ENCODE measurements at regions not wholly inside any gene's neighbourhood (a gene's known extent, or its start where the extent isn't known, plus 50 kb on each side); places are given as distances from the start of the nearest gene placed in this dataset.
A peak's percentile ranks its signal among the peaks of the same experiment; 100 is the strongest.

DNA sequence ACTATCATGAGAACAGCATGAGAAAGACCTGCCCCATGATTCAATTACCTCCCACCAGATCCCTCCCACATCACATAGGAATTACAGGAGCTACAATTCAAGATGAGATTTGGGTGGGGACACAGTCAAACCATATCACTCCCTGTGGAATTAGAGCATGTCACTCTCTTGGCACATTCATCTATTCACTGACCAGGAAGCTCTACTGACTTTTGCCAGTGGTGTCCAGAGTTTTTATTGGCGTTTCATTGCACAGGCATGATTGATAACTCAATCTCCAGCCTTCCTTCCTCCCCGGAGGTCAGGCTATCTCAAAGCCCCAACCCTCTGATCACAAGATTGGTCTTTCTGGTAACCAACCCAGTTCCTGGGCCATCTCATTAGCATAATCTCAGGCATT lies 478.9 kb upstream of the NRP1 start:
- Histone ChIP-seq H3K27me3 (ENCODE audit: insufficient read depth, low read length) (no peaks in the 10 kb centered on the region), H3K9me3 (ENCODE audit: insufficient read depth, low read depth, low read length) (no peaks in the 10 kb centered on the region), H4K8ac (ENCODE audit: low read depth, low read length) (no peak overlapping the region), H4K12ac (ENCODE audit: low read depth, low read length) (no peak overlapping the region), H3K27ac (ENCODE audit: low read depth, low read length) (no peak overlapping the region), H3K36me3 (ENCODE audit: control insufficient read depth in 1 of 2, insufficient read depth in 2 of 2, low read length in 2 of 2) (no peaks in the 10 kb centered on the region), H2BK12ac (ENCODE audit: low read length) (no peak overlapping the region), H3K23ac (ENCODE audit: low read length) (no peak overlapping the region), H2BK5ac (ENCODE audit: low read depth, low read length, poor library complexity) (no peak overlapping the region), H4K91ac (ENCODE audit: low read depth, low read length) (no peak overlapping the region), H3K4me3 (ENCODE audit: low read depth, low read length) (no peak overlapping the region), H3K14ac (ENCODE audit: low read length) (no peak overlapping the region), H2BK120ac (ENCODE audit: insufficient read depth, low read length, poor library complexity) (no peak overlapping the region), H3K4me1 (ENCODE audit: control insufficient read depth in 1 of 2, insufficient read depth in 2 of 2, low read length in 2 of 2) (no peaks in the 10 kb centered on the region), H3K79me2 (ENCODE audit: control insufficient read depth, insufficient read depth, low read length, poor library complexity) (no peaks in the 10 kb centered on the region), H3K9ac (ENCODE audit: low read length) (no peak overlapping the region), H3K18ac (ENCODE audit: low read length) (no peak overlapping the region), H3K79me1 (ENCODE audit: low read length) (no peaks in the 10 kb centered on the region), H3K4ac (ENCODE audit: low read depth, low read length) (no peak overlapping the region), H2AFZ (ENCODE audit: insufficient read depth, low read length, poor library complexity) (no peak overlapping the region), H2AK5ac (ENCODE audit: low read length) (no peak overlapping the region), H3K4me2 (ENCODE audit: low read length) (no peak overlapping the region)
- no peak for DNase-seq
- no CpG with 5 or more reads among the region's 2 CpGs for WGBS (ENCODE audit: extremely low coverage, insufficient coverage, insufficient read length)

DNA sequence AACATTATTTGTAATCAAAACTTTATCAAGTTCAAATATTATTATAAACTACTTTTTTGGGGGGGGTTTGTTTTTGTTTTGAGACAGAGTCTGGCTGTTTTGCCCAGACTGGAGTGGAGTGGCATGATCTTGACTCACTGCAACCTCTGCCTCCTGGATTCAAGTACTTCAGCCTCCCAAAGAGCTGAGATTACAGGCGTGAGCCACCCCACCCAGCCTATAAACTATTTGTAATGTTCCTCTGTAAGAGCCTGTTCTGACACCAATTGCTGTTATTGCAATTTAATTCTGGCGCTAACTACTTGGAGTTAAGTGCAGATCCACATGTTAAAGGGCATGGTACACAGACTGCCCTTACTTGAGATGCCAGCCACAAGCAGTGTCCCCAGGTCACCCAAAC lies 478.1 kb upstream of the NRP1 start:
- Histone ChIP-seq H2AK5ac (ENCODE audit: low read length) (no peak overlapping the region), H3K9ac (ENCODE audit: low read length) (no peak overlapping the region), H3K27me3 (ENCODE audit: insufficient read depth, low read length) (no peaks in the 10 kb centered on the region), H4K91ac (ENCODE audit: low read depth, low read length) (no peak overlapping the region), H3K4me3 (ENCODE audit: low read depth, low read length) (no peak overlapping the region), H3K4me2 (ENCODE audit: low read length) (no peak overlapping the region), H4K8ac (ENCODE audit: low read depth, low read length) (no peak overlapping the region), H3K14ac (ENCODE audit: low read length) (no peak overlapping the region), H4K12ac (ENCODE audit: low read depth, low read length) (no peak overlapping the region), H3K4me1 (ENCODE audit: control insufficient read depth in 1 of 2, insufficient read depth in 2 of 2, low read length in 2 of 2) (no peaks in the 10 kb centered on the region), H3K9me3 (ENCODE audit: insufficient read depth, low read depth, low read length) (no peaks in the 10 kb centered on the region), H3K79me1 (ENCODE audit: low read length) (no peaks in the 10 kb centered on the region), H2BK120ac (ENCODE audit: insufficient read depth, low read length, poor library complexity) (no peak overlapping the region), H3K18ac (ENCODE audit: low read length) (no peak overlapping the region), H3K36me3 (ENCODE audit: control insufficient read depth in 1 of 2, insufficient read depth in 2 of 2, low read length in 2 of 2) (no peaks in the 10 kb centered on the region), H3K79me2 (ENCODE audit: control insufficient read depth, insufficient read depth, low read length, poor library complexity) (no peaks in the 10 kb centered on the region), H2AFZ (ENCODE audit: insufficient read depth, low read length, poor library complexity) (no peak overlapping the region), H2BK12ac (ENCODE audit: low read length) (no peak overlapping the region), H3K27ac (ENCODE audit: low read depth, low read length) (no peak overlapping the region), H3K4ac (ENCODE audit: low read depth, low read length) (no peak overlapping the region), H2BK5ac (ENCODE audit: low read depth, low read length, poor library complexity) (no peak overlapping the region), H3K23ac (ENCODE audit: low read length) (no peak overlapping the region)
- WGBS (ENCODE audit: extremely low coverage, insufficient coverage, insufficient read length): no CpG with 5 or more reads among the region's 2 CpGs
- no peak for DNase-seq

DNA sequence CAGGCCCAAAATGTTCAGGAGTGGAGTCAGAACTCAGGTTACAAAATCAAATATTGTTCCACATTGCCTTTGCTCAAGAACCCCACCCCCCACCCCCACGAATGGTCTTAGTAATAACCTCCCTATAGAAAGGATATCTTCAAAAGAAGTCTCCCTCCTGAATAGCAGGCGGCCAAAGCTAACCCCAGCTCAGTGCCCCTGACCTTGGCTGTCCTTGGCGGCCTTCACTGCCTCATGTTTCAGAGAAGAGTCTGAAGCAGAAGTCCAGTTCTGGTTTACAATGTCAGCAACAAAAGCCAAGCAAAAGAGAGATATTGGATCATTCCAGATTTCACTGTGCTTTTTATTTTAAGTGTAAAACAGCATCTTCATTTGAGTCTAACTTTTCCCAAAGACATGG lies 476.5 kb upstream of the NRP1 start:
- Histone ChIP-seq H3K79me2 (ENCODE audit: control insufficient read depth, insufficient read depth, low read length, poor library complexity) (no peaks in the 10 kb centered on the region), H3K79me1 (ENCODE audit: low read length) (no peaks in the 10 kb centered on the region), H4K91ac (ENCODE audit: low read depth, low read length) (no peak overlapping the region), H2BK5ac (ENCODE audit: low read depth, low read length, poor library complexity) (no peak overlapping the region), H3K4me1 (ENCODE audit: control insufficient read depth in 1 of 2, insufficient read depth in 2 of 2, low read length in 2 of 2) (no peaks in the 10 kb centered on the region), H3K4ac (ENCODE audit: low read depth, low read length) (no peak overlapping the region), H2AK5ac (ENCODE audit: low read length) (no peak overlapping the region), H3K14ac (ENCODE audit: low read length) (no peak overlapping the region), H4K12ac (ENCODE audit: low read depth, low read length) (no peak overlapping the region), H3K27me3 (ENCODE audit: insufficient read depth, low read length) (no peaks in the 10 kb centered on the region), H3K4me3 (ENCODE audit: low read depth, low read length) (no peak overlapping the region), H3K36me3 (ENCODE audit: control insufficient read depth in 1 of 2, insufficient read depth in 2 of 2, low read length in 2 of 2) (no peaks in the 10 kb centered on the region), H3K9ac (ENCODE audit: low read length) (no peak overlapping the region), H3K4me2 (ENCODE audit: low read length) (no peak overlapping the region), H3K18ac (ENCODE audit: low read length) (no peak overlapping the region), H2BK12ac (ENCODE audit: low read length) (no peak overlapping the region), H3K27ac (ENCODE audit: low read depth, low read length) (no peak overlapping the region), H2BK120ac (ENCODE audit: insufficient read depth, low read length, poor library complexity) (no peak overlapping the region), H3K9me3 (ENCODE audit: insufficient read depth, low read depth, low read length) (no peaks in the 10 kb centered on the region), H4K8ac (ENCODE audit: low read depth, low read length) (no peak overlapping the region), H2AFZ (ENCODE audit: insufficient read depth, low read length, poor library complexity) (no peak overlapping the region), H3K23ac (ENCODE audit: low read length) (no peak overlapping the region)
- WGBS (ENCODE audit: extremely low coverage, insufficient coverage, insufficient read length): no CpG with 5 or more reads among the region's 3 CpGs
- DNase-seq: no peak

DNA sequence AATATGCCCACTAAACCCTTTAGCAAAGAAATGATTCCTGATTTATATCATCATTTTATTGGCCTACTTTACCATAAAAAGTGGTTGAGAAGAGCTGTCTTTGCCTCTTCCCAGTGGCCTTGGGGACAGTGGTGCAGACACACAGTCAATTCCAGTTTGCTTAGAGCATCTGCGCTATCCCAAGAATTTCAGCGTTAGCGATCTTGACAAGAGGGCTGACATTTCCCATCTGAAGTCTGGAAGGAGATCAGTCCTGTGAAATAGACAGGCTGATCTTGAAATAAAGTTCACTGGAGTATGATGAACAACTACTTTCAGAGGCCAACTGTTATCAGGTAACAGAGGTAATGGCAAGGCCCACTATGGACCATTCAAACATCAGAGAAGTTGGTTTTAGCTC lies 475.3 kb upstream of the NRP1 start:
- H3K36me3 ChIP-seq (ENCODE audit: control insufficient read depth in 1 of 2, insufficient read depth in 2 of 2, low read length in 2 of 2): no peaks in the 10 kb centered on the region
- H2BK120ac ChIP-seq (ENCODE audit: insufficient read depth, low read length, poor library complexity): no peak overlapping the region
- no peaks in the 10 kb centered on the region for H3K9me3 ChIP-seq (ENCODE audit: insufficient read depth, low read depth, low read length)
- WGBS (ENCODE audit: extremely low coverage, insufficient coverage, insufficient read length): no CpG with 5 or more reads among the region's 3 CpGs
- no peak overlapping the region for H3K4me3 ChIP-seq (ENCODE audit: low read depth, low read length)
- H3K4me1 ChIP-seq (ENCODE audit: control insufficient read depth in 1 of 2, insufficient read depth in 2 of 2, low read length in 2 of 2): peaks cover 0 to 3% of the 10 kb centered on the region in 2 experiments
- no peak overlapping the region for H3K23ac ChIP-seq (ENCODE audit: low read length)
- no peak overlapping the region for H2AFZ ChIP-seq (ENCODE audit: insufficient read depth, low read length, poor library complexity)
- H2BK5ac ChIP-seq (ENCODE audit: low read depth, low read length, poor library complexity): no peak overlapping the region
- peak in 1 of 2 donors; percentile 42 for DNase-seq
- no peaks in the 10 kb centered on the region for H3K27me3 ChIP-seq (ENCODE audit: insufficient read depth, low read length)
- no peak overlapping the region for H3K4me2 ChIP-seq (ENCODE audit: low read length)
- H4K91ac ChIP-seq (ENCODE audit: low read depth, low read length): no peak overlapping the region
- H2AK5ac ChIP-seq (ENCODE audit: low read length): no peak overlapping the region
- no peaks in the 10 kb centered on the region for H3K79me2 ChIP-seq (ENCODE audit: control insufficient read depth, insufficient read depth, low read length, poor library complexity)
- no peak overlapping the region for H3K27ac ChIP-seq (ENCODE audit: low read depth, low read length)
- H4K8ac ChIP-seq (ENCODE audit: low read depth, low read length): no peak overlapping the region
- no peak overlapping the region for H4K12ac ChIP-seq (ENCODE audit: low read depth, low read length)
- no peak overlapping the region for H3K9ac ChIP-seq (ENCODE audit: low read length)
- H3K79me1 ChIP-seq (ENCODE audit: low read length): no peaks in the 10 kb centered on the region
- H2BK12ac ChIP-seq (ENCODE audit: low read length): no peak overlapping the region
- no peak overlapping the region for H3K4ac ChIP-seq (ENCODE audit: low read depth, low read length)
- H3K14ac ChIP-seq (ENCODE audit: low read length): no peak overlapping the region
- H3K18ac ChIP-seq (ENCODE audit: low read length): no peak overlapping the region

Data from trophoblast cell (in vitro differentiated cells and primary cell).